Spleen (tissue), 7 donors: ENCODE measurements at regions not wholly inside any gene's neighbourhood (a gene's known extent, or its start where the extent isn't known, plus 50 kb on each side); places are given as distances from the start of the nearest gene placed in this dataset.

Experiments
- CTCF ChIP-seq, 11 experiments: fragments of 200-600 bp in 7 of 11; fragments of 450-650 bp in 4 of 11; sonication (generic) in 4 of 11; IDR thresholded peaks in 8 of 11; conservative IDR thresholded peaks in 3 of 11; 1 replicate in 7 of 11; 2 replicates in 4 of 11; pipeline versions ENCODE4 v1.4.0 to v1.8.0; 2016 to 2021; ENCODE audit warnings: antibody characterized with exemption in 11 of 11, inconsistent platforms in 4 of 11, mild to moderate bottlenecking in 1 of 11
- POLR2A ChIP-seq, 3 donors: fragments of 450-650 bp; IDR thresholded peaks; one replicate each; pipeline ENCODE4 v1.5.1; 2017; ENCODE audit warnings: antibody characterized with exemption in 3 of 3, mild to moderate bottlenecking in 1 of 3
- POLR2AphosphoS5 ChIP-seq, 3 donors: sonication (generic); formaldehyde crosslinking; IDR thresholded peaks; one replicate each; pipeline ENCODE4 v1.5.1; 2017; ENCODE audit warnings: antibody characterized with exemption in 3 of 3
- donor health status: DM: no; HTN: no; CAD: no; lungs with moderate emphysema.
- donor health status: DM: no; HTN: no; CAD: no.
- donor health status: DM: no; HTN: no; CAD: no.

- TF ChIP-seq POLR2AphosphoS5 (IDR thresholded peaks at IDR 0.05): no peak
- TF ChIP-seq POLR2A (IDR thresholded peaks at IDR 0.05): no peak
- no peak for TF ChIP-seq CTCF (IDR thresholded peaks at IDR 0.05 in 8 of 11, conservative IDR thresholded peaks at IDR 0.05 in 3 of 11)
Observed at GRCh38 chr3:31408720-31409119, 124.0 kb upstream of the STT3B start.
